Spleen (tissue), 7 donors: ENCODE measurements at regions not wholly inside any gene's neighbourhood (a gene's known extent, or its start where the extent isn't known, plus 50 kb on each side); places are given as distances from the start of the nearest gene placed in this dataset.

Experiments
- POLR2AphosphoS5 ChIP-seq, 3 donors: sonication (generic); formaldehyde crosslinking; IDR thresholded peaks; one replicate each; pipeline ENCODE4 v1.5.1; 2017; ENCODE audit warnings: antibody characterized with exemption in 3 of 3
- TF ChIP-seq, protein P1 (sequence below), 11 experiments: fragments of 200-600 bp in 7 of 11; fragments of 450-650 bp in 4 of 11; sonication (generic) in 4 of 11; IDR thresholded peaks in 8 of 11; conservative IDR thresholded peaks in 3 of 11; 1 replicate in 7 of 11; 2 replicates in 4 of 11; pipeline versions ENCODE4 v1.4.0 to v1.8.0; 2016 to 2021; ENCODE audit warnings: antibody characterized with exemption in 11 of 11, inconsistent platforms in 4 of 11, mild to moderate bottlenecking in 1 of 11
- donor health status: DM: no; HTN: no; CAD: no; lungs with moderate emphysema.
- donor health status: DM: no; HTN: no; CAD: no.
- donor health status: DM: no; HTN: no; CAD: no.

DNA sequence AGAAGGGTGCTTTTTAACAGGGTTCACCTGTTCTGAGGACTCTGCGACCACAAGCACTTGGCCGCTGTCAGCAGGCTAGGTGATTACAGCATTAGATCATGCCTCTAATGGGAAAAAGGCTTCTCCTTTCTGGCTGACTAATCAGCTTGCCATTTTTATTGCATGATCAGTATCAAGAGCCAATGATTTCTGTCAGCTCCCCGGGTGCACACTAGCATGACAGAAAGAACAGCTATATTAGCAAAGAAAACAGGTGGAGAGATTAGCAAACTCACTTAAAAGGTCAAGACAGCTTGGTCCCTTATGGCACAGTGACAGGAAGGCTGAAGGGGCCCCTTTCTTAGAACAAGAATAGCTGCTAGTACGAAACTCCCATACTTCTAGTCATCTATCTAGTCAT, 170.0 kb downstream of the SMIM20 start:
- TF ChIP-seq, protein P1, sequence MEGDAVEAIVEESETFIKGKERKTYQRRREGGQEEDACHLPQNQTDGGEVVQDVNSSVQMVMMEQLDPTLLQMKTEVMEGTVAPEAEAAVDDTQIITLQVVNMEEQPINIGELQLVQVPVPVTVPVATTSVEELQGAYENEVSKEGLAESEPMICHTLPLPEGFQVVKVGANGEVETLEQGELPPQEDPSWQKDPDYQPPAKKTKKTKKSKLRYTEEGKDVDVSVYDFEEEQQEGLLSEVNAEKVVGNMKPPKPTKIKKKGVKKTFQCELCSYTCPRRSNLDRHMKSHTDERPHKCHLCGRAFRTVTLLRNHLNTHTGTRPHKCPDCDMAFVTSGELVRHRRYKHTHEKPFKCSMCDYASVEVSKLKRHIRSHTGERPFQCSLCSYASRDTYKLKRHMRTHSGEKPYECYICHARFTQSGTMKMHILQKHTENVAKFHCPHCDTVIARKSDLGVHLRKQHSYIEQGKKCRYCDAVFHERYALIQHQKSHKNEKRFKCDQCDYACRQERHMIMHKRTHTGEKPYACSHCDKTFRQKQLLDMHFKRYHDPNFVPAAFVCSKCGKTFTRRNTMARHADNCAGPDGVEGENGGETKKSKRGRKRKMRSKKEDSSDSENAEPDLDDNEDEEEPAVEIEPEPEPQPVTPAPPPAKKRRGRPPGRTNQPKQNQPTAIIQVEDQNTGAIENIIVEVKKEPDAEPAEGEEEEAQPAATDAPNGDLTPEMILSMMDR (IDR thresholded peaks at IDR 0.05 in 8 of 11, conservative IDR thresholded peaks at IDR 0.05 in 3 of 11): no peak
- TF ChIP-seq POLR2AphosphoS5 (IDR thresholded peaks at IDR 0.05): no peak
